Central memory CD8-positive, alpha-beta T cell (primary cell): ENCODE measurements at regions not wholly inside any gene's neighbourhood (a gene's known extent, or its start where the extent isn't known, plus 50 kb on each side); places are given as distances from the start of the nearest gene placed in this dataset.
"Not testable (repeated sequence)": the region's sequence is repeated elsewhere in the genome, so short reads cannot be mapped to it uniquely, and the experiment has no call there.

Experiments used
- ATAC-seq: fragments of 150-1000 bp; cut with Tn5 transposase; replicated peaks from 2 replicates; pipeline ENCODE4 v1.10.0; 2022; ENCODE audit warnings: mild to moderate bottlenecking, moderate FRiP score, moderate number of reproducible peaks; ENCODE audit not compliant: poor library complexity, severe bottlenecking; ENCODE audit errors: extremely low read depth
- DNase-seq, 2 donors: peaks; one replicate each; pipeline ENCODE4 v3.0.0; 2021; ENCODE audit warnings: low spot score in 2 of 2
- H3K27ac Mint-ChIP-seq: one replicate; pipeline ENCODE4 v1.8.0; 2022; ENCODE audit warnings: low read depth, mild to moderate bottlenecking, moderate library complexity, mixed read lengths
- H3K27me3 Mint-ChIP-seq: one replicate; pipeline ENCODE4 v1.8.0; 2022; ENCODE audit warnings: mixed read lengths
- H3K36me3 Mint-ChIP-seq: one replicate; pipeline ENCODE4 v1.8.0; 2022; ENCODE audit warnings: mild to moderate bottlenecking, moderate library complexity, mixed read lengths; ENCODE audit not compliant: insufficient read depth
- H3K4me1 Mint-ChIP-seq: one replicate; pipeline ENCODE4 v1.8.0; 2022; ENCODE audit warnings: mixed read lengths
- H3K4me3 Mint-ChIP-seq: one replicate; pipeline ENCODE4 v1.8.0; 2022; ENCODE audit warnings: mild to moderate bottlenecking, moderate library complexity, mixed read lengths
- H3K9me3 Mint-ChIP-seq: one replicate; pipeline ENCODE4 v1.8.0; 2022; ENCODE audit warnings: mixed read lengths

- Mint-ChIP-seq H3K36me3 (no peaks in the 10 kb centered on the region), H3K4me1 (no peaks in the 10 kb centered on the region), H3K4me3 (no peak overlapping the region), H3K27me3 (no peaks in the 10 kb centered on the region), H3K9me3 (peaks cover 35% of the 10 kb centered on the region), H3K27ac (no peak overlapping the region)
- no peak for ATAC-seq
- no peak for DNase-seq
Measured at GRCh38 chr1:238404921-238405320, 514.2 kb upstream of the ZP4 start.

GRCh38 chr1:238404481-238404880 is 513.8 kb upstream of the ZP4 start:
- Mint-ChIP-seq H3K4me1 (no peaks in the 10 kb centered on the region), H3K27ac (no peak overlapping the region), H3K9me3 (peaks cover 39% of the 10 kb centered on the region), H3K27me3 (no peaks in the 10 kb centered on the region), H3K36me3 (no peaks in the 10 kb centered on the region), H3K4me3 (no peak overlapping the region)
- DNase-seq, result no peak
- ATAC-seq, result no peak

GRCh38 chr1:238401144-238401543 is 510.4 kb upstream of the ZP4 start:
- no peak for DNase-seq
- Mint-ChIP-seq H3K27ac (no peak overlapping the region), H3K36me3 (no peaks in the 10 kb centered on the region)

GRCh38 chr1:238399558-238399957 is 508.8 kb upstream of the ZP4 start:
- Mint-ChIP-seq H3K9me3 (peaks cover 30% of the 10 kb centered on the region), H3K27ac (no peak overlapping the region), H3K36me3 (no peaks in the 10 kb centered on the region)

More at GRCh38 chr1:238401144-238401543, 510.4 kb upstream of the ZP4 start:
- ATAC-seq, result no peak
- H3K9me3 Mint-ChIP-seq, result peaks cover 34% of the 10 kb centered on the region
- no peaks in the 10 kb centered on the region for H3K4me1 Mint-ChIP-seq
- no peaks in the 10 kb centered on the region for H3K27me3 Mint-ChIP-seq
- H3K4me3 Mint-ChIP-seq, result no peak overlapping the region

GRCh38 chr1:238396140-238396539 is 505.4 kb upstream of the ZP4 start:
- peaks cover 19% of the 10 kb centered on the region for H3K9me3 Mint-ChIP-seq
- ATAC-seq (no peak), DNase-seq (no peak)
- no peaks in the 10 kb centered on the region for H3K36me3 Mint-ChIP-seq
- no peak overlapping the region for H3K4me3 Mint-ChIP-seq
- no peaks in the 10 kb centered on the region for H3K4me1 Mint-ChIP-seq
- H3K27ac Mint-ChIP-seq, result no peak overlapping the region
- no peaks in the 10 kb centered on the region for H3K27me3 Mint-ChIP-seq

More at GRCh38 chr1:238399558-238399957, 508.8 kb upstream of the ZP4 start:
- Mint-ChIP-seq H3K27me3 (no peaks in the 10 kb centered on the region), H3K4me1 (no peaks in the 10 kb centered on the region), H3K4me3 (no peak overlapping the region)
- ATAC-seq (no peak), DNase-seq (no peak)

GRCh38 chr1:238384381-238384780 is 493.7 kb upstream of the ZP4 start:
- peaks cover 6% of the 10 kb centered on the region for H3K9me3 Mint-ChIP-seq
- no peak overlapping the region for H3K27ac Mint-ChIP-seq
- DNase-seq (no peak), ATAC-seq (no peak)
- H3K27me3 Mint-ChIP-seq, result no peaks in the 10 kb centered on the region
- H3K4me3 Mint-ChIP-seq, result no peak overlapping the region
- H3K36me3 Mint-ChIP-seq, result no peaks in the 10 kb centered on the region
- H3K4me1 Mint-ChIP-seq, result no peaks in the 10 kb centered on the region

- DNase-seq, result no peak
- no peaks in the 10 kb centered on the region for H3K36me3 Mint-ChIP-seq
- no peaks in the 10 kb centered on the region for H3K4me1 Mint-ChIP-seq
- H3K27me3 Mint-ChIP-seq, result no peaks in the 10 kb centered on the region
- no peak overlapping the region for H3K4me3 Mint-ChIP-seq
- H3K27ac Mint-ChIP-seq, result no peak overlapping the region
- H3K9me3 Mint-ChIP-seq, result peaks cover 16% of the 10 kb centered on the region
- no peak for ATAC-seq
Measured at GRCh38 chr1:238380167-238380566, 489.4 kb upstream of the ZP4 start.

- not testable (repeated sequence) for DNase-seq, H3K27me3 Mint-ChIP-seq, H3K4me1 Mint-ChIP-seq, H3K4me3 Mint-ChIP-seq, H3K27ac Mint-ChIP-seq, H3K36me3 Mint-ChIP-seq, ATAC-seq
- H3K9me3 Mint-ChIP-seq, result peaks cover 16% of the 10 kb centered on the region
Measured at GRCh38 chr1:238379446-238379845, 488.7 kb upstream of the ZP4 start.

GRCh38 chr1:238377280-238377919 is 486.7 kb upstream of the ZP4 start:
- Mint-ChIP-seq H3K36me3 (no peaks in the 10 kb centered on the region), H3K27me3 (no peaks in the 10 kb centered on the region), H3K9me3 (peaks cover 15% of the 10 kb centered on the region), H3K27ac (no peak overlapping the region), H3K4me1 (no peaks in the 10 kb centered on the region), H3K4me3 (no peak overlapping the region)
- no peak for ATAC-seq
- no peak for DNase-seq

- no peaks in the 10 kb centered on the region for H3K27me3 Mint-ChIP-seq
- H3K36me3 Mint-ChIP-seq, result no peaks in the 10 kb centered on the region
- H3K9me3 Mint-ChIP-seq, result peaks cover 28% of the 10 kb centered on the region
- DNase-seq (no peak), ATAC-seq (no peak)
- no peak overlapping the region for H3K27ac Mint-ChIP-seq
- H3K4me1 Mint-ChIP-seq, result no peaks in the 10 kb centered on the region
- H3K4me3 Mint-ChIP-seq, result no peak overlapping the region
Measured at GRCh38 chr1:238370599-238370998, 479.9 kb upstream of the ZP4 start.

GRCh38 chr1:238364214-238364892 is 473.6 kb upstream of the ZP4 start:
- no peaks in the 10 kb centered on the region for H3K27me3 Mint-ChIP-seq
- ATAC-seq (no peak), DNase-seq (no peak)
- no peaks in the 10 kb centered on the region for H3K4me1 Mint-ChIP-seq
- no peaks in the 10 kb centered on the region for H3K36me3 Mint-ChIP-seq
- peaks cover 5% of the 10 kb centered on the region for H3K9me3 Mint-ChIP-seq
- no peak overlapping the region for H3K27ac Mint-ChIP-seq
- no peak overlapping the region for H3K4me3 Mint-ChIP-seq

GRCh38 chr1:238360474-238360873 is 469.8 kb upstream of the ZP4 start:
- DNase-seq, result no peak
- H3K27ac Mint-ChIP-seq, result no peak overlapping the region
- no peak overlapping the region for H3K4me3 Mint-ChIP-seq
- no peaks in the 10 kb centered on the region for H3K4me1 Mint-ChIP-seq
- no peaks in the 10 kb centered on the region for H3K36me3 Mint-ChIP-seq
- ATAC-seq, result no peak
- H3K27me3 Mint-ChIP-seq, result no peaks in the 10 kb centered on the region
- H3K9me3 Mint-ChIP-seq, result no peaks in the 10 kb centered on the region

GRCh38 chr1:238350471-238350870 is 459.7 kb upstream of the ZP4 start:
- H3K27ac Mint-ChIP-seq, result no peak overlapping the region
- DNase-seq, result no peak
- ATAC-seq, result no peak
- H3K36me3 Mint-ChIP-seq, result no peaks in the 10 kb centered on the region
- H3K4me1 Mint-ChIP-seq, result no peaks in the 10 kb centered on the region
- H3K4me3 Mint-ChIP-seq, result no peak overlapping the region
- H3K27me3 Mint-ChIP-seq, result no peaks in the 10 kb centered on the region
- peaks cover 22% of the 10 kb centered on the region for H3K9me3 Mint-ChIP-seq
